HG02938 (cell line): ENCODE measurements at regions not wholly inside any gene's neighbourhood (a gene's known extent, or its start where the extent isn't known, plus 50 kb on each side); places are given as distances from the start of the nearest gene placed in this dataset.

Experiments used
- ATAC-seq: cut with Tn5 transposase; IDR thresholded peaks from one replicate; pipeline ENCODE4 v1.9.1; 2021; ENCODE audit warnings: mild to moderate bottlenecking, moderate library complexity; ENCODE audit not compliant: unreplicated experiment

- no peak for ATAC-seq
Observed at GRCh38 chr5:61650661-61651060, 318.6 kb downstream of the ZSWIM6 start.

- ATAC-seq = no peak
Observed at GRCh38 chr5:61651195-61651594, 319.1 kb downstream of the ZSWIM6 start.

GRCh38 chr5:61652916-61653315 lies 320.9 kb downstream of the ZSWIM6 start:
- no peak for ATAC-seq

- no peak for ATAC-seq
Observed at GRCh38 chr5:61653807-61654580, 321.9 kb downstream of the ZSWIM6 start.

GRCh38 chr5:61654876-61655275 lies 322.8 kb downstream of the ZSWIM6 start:
- no peak for ATAC-seq

- ATAC-seq = no peak
Observed at GRCh38 chr5:61657010-61657409, 325.0 kb downstream of the ZSWIM6 start.

GRCh38 chr5:61657686-61658085 lies 325.6 kb downstream of the ZSWIM6 start:
- no peak for ATAC-seq

GRCh38 chr5:61658592-61659008 lies 326.5 kb downstream of the ZSWIM6 start:
- peak; percentile 88 for ATAC-seq

- no peak for ATAC-seq
Observed at GRCh38 chr5:61659221-61659696, 327.2 kb downstream of the ZSWIM6 start.

- no peak for ATAC-seq
Observed at GRCh38 chr5:61662670-61663069, 330.6 kb downstream of the ZSWIM6 start.

GRCh38 chr5:61666064-61666621 lies 334.1 kb downstream of the ZSWIM6 start:
- ATAC-seq = no peak

- ATAC-seq = no peak
Observed at GRCh38 chr5:61667525-61668218, 335.6 kb downstream of the ZSWIM6 start.

- ATAC-seq = no peak
Observed at GRCh38 chr5:61669531-61669930, 337.5 kb downstream of the ZSWIM6 start.

- ATAC-seq = no peak
Observed at GRCh38 chr5:61670941-61671340, 338.9 kb downstream of the ZSWIM6 start.

- no peak for ATAC-seq
Observed at GRCh38 chr5:61673007-61673735, 341.1 kb downstream of the ZSWIM6 start.

- ATAC-seq = no peak
Observed at GRCh38 chr5:61674378-61674777, 342.3 kb downstream of the ZSWIM6 start.

- no peak for ATAC-seq
Observed at GRCh38 chr5:61675015-61675692, 343.1 kb downstream of the ZSWIM6 start.

- no peak for ATAC-seq
Observed at GRCh38 chr5:61677220-61677619, 345.2 kb downstream of the ZSWIM6 start.

GRCh38 chr5:61678966-61679365 lies 346.9 kb downstream of the ZSWIM6 start:
- no peak for ATAC-seq

- ATAC-seq = no peak
Observed at GRCh38 chr5:61679562-61679961, 347.5 kb downstream of the ZSWIM6 start.

GRCh38 chr5:61680247-61680646 lies 348.2 kb downstream of the ZSWIM6 start:
- ATAC-seq = no peak
